ENCODE measurements at regions not wholly inside any gene's neighbourhood (a gene's known extent, or its start where the extent isn't known, plus 50 kb on each side); places are given as distances from the start of the nearest gene placed in this dataset.
A peak's percentile ranks its signal among the peaks of the same experiment; 100 is the strongest.

- TF ChIP-seq, protein P1, sequence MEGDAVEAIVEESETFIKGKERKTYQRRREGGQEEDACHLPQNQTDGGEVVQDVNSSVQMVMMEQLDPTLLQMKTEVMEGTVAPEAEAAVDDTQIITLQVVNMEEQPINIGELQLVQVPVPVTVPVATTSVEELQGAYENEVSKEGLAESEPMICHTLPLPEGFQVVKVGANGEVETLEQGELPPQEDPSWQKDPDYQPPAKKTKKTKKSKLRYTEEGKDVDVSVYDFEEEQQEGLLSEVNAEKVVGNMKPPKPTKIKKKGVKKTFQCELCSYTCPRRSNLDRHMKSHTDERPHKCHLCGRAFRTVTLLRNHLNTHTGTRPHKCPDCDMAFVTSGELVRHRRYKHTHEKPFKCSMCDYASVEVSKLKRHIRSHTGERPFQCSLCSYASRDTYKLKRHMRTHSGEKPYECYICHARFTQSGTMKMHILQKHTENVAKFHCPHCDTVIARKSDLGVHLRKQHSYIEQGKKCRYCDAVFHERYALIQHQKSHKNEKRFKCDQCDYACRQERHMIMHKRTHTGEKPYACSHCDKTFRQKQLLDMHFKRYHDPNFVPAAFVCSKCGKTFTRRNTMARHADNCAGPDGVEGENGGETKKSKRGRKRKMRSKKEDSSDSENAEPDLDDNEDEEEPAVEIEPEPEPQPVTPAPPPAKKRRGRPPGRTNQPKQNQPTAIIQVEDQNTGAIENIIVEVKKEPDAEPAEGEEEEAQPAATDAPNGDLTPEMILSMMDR (IDR thresholded peaks at IDR 0.05), result no peak
- Histone ChIP-seq H3K4me1 (no peaks in the 10 kb centered on the region), H3K36me3 (ENCODE audit: insufficient read depth in 1 of 2, low read depth in 1 of 2) (no peaks in the 10 kb centered on the region), H3K27ac (no peak overlapping the region), H3K27me3 (ENCODE audit: insufficient read depth in 3 of 3, low read length in 2 of 3) (no peaks in the 10 kb centered on the region), H3K4me3 (no peak overlapping the region), H3K9me3 (no peaks in the 10 kb centered on the region)
- intact Hi-C loops (cut with DNase I), result loop anchor here in 1 of 2 donors (10.0 kb wide), 1 partner anchor 288 kb away; no protein-coding TSS in a partner anchor
- 69 to 73% (median 71%) methylated on average over 4 of the region's 4 CpGs for WGBS, 3 donors
- no peak for DNase-seq
- no peak for ATAC-seq
These were observed 798.4 kb upstream of the ACVR2A start for GRCh38 chr2:147046473-147046872.

DNA sequence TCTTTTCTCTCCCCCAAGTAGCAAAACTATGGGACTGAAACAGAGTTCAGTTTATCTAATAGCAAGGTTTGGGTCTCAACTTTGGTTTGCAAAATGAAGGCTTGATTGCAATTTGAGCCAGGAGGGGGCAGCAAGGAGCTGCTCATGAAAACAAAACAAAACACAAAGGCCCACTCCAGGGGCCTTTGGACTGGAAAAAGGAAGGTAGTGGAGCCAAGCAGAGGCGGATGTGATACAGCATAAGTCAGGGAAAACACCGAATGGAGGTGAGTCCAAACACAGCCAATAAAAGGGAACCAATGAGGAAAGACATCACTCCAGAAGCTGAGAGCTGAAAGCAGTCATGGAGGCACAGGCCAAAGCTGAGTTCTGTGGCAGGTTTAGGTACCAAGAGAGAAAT is 799.7 kb upstream of the ACVR2A start:
- no peak overlapping the region for H3K27ac ChIP-seq
- H3K36me3 ChIP-seq (ENCODE audit: insufficient read depth in 1 of 2, low read depth in 1 of 2), result no peaks in the 10 kb centered on the region
- no peak for ATAC-seq
- H3K4me1 ChIP-seq, result no peaks in the 10 kb centered on the region
- H3K4me3 ChIP-seq, result no peak overlapping the region
- TF ChIP-seq, protein P1 (IDR thresholded peaks at IDR 0.05), result peak; percentile 64
- no peaks in the 10 kb centered on the region for H3K9me3 ChIP-seq
- 45 to 62% (median 48%) methylated on average over 2 of the region's 2 CpGs for WGBS, 3 donors
- no peaks in the 10 kb centered on the region for H3K27me3 ChIP-seq (ENCODE audit: insufficient read depth in 3 of 3, low read length in 2 of 3)
- DNase-seq, result peak; percentile 22 to 55
- intact Hi-C loops (cut with DNase I), result loop anchor here in 1 of 2 donors (1.0 to 10.0 kb wide), 2 partner anchors 290 to 865 kb away; no protein-coding TSS in a partner anchor

- Histone ChIP-seq H3K4me3 (no peak overlapping the region), H3K36me3 (ENCODE audit: insufficient read depth in 1 of 2, low read depth in 1 of 2) (no peaks in the 10 kb centered on the region), H3K27me3 (ENCODE audit: insufficient read depth in 3 of 3, low read length in 2 of 3) (no peaks in the 10 kb centered on the region), H3K9me3 (no peaks in the 10 kb centered on the region), H3K4me1 (no peaks in the 10 kb centered on the region), H3K27ac (no peak overlapping the region)
- ATAC-seq (no peak), DNase-seq (no peak)
- TF ChIP-seq, protein P1 (IDR thresholded peaks at IDR 0.05), result no peak
- intact Hi-C loops (cut with DNase I), result loop anchor here in 1 of 2 donors (10.0 kb wide), 1 partner anchor 294 kb away; no protein-coding TSS in a partner anchor
- WGBS, 3 donors, result 86 to 95% (median 90%) methylated on average over 1 of the region's 1 CpG
These were observed 803.7 kb upstream of the ACVR2A start for GRCh38 chr2:147041121-147041494.

DNA sequence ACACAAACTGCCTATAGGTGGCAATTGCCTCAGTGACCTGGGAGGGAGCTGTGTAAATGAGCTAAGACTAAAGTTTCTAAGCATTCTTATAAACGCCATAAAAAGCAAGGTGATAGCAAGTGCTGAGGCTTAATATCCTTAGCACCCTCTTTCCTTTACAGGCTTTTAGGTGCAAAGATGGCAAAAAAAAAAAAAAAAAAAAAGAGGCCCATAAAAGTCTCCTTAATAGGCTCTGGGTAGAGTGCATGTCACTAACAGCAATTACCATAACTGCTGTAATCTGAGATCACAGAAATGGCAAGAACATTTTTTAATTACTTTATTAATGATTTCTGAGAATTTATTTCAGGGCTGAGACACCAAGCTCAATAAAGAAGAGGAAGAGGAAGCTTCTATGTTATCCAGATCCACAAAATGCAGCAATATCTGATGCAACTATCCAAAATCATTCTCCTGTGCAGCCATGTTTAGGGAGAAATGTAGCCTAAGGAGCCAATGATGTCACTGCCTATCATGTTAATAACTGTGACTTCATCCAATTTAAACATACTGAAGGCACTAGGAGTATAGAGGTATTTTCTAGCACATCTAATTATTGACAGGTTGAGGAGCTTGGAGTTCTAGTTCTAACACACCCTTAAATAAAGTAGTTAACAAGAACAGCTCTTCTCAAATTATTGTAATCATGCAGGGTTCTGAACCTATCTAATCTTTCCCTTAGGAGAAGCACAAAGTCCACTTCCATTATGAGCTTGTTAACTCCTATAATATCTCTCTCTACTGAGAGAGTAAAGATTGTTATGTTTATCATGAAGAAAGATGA is 804.3 kb upstream of the ACVR2A start:
- TF ChIP-seq, protein P1 (IDR thresholded peaks at IDR 0.05), result no peak
- no peaks in the 10 kb centered on the region for H3K4me1 ChIP-seq
- no peaks in the 10 kb centered on the region for H3K9me3 ChIP-seq
- intact Hi-C loops (cut with DNase I), result loop anchor here in 1 of 2 donors (10.0 kb wide), 1 partner anchor 294 kb away; no protein-coding TSS in a partner anchor
- no peaks in the 10 kb centered on the region for H3K27me3 ChIP-seq (ENCODE audit: insufficient read depth in 3 of 3, low read length in 2 of 3)
- no peak overlapping the region for H3K4me3 ChIP-seq
- no peak for DNase-seq
- H3K36me3 ChIP-seq (ENCODE audit: insufficient read depth in 1 of 2, low read depth in 1 of 2), result no peaks in the 10 kb centered on the region
- WGBS, 3 donors, result 73 to 84% (median 79%) methylated on average over 1 of the region's 1 CpG
- H3K27ac ChIP-seq, result no peak overlapping the region
- ATAC-seq, result no peak

Data from psoas muscle (tissue), 7 donors.